PC-3 (cell line): ENCODE measurements at regions not wholly inside any gene's neighbourhood (a gene's known extent, or its start where the extent isn't known, plus 50 kb on each side); places are given as distances from the start of the nearest gene placed in this dataset.

Source experiments
- CTCF ChIP-seq: fragments of 300-600 bp; sonication (generic); conservative IDR thresholded peaks from 2 replicates; pipeline ENCODE4 v1.5.1; 2017; ENCODE audit warnings: antibody characterized with exemption, low read depth, mild to moderate bottlenecking, low read length
- EZH2 ChIP-seq: fragments of 300-600 bp; sonication (generic); IDR thresholded peaks from one replicate; pipeline ENCODE4 v1.6.1; 2017; ENCODE audit warnings: antibody characterized with exemption, mild to moderate bottlenecking, low read length; ENCODE audit not compliant: unreplicated experiment

- no peak for TF ChIP-seq CTCF
- TF ChIP-seq EZH2 = no peak
Observed at GRCh38 chr18:6509417-6509816, 94.7 kb upstream of the L3MBTL4 start.
